HepG2 (cell line): ENCODE measurements at regions not wholly inside any gene's neighbourhood (a gene's known extent, or its start where the extent isn't known, plus 50 kb on each side); places are given as distances from the start of the nearest gene placed in this dataset.

Experiments used
- ATAC-seq: fragments of 200-7000 bp; cut with Tn5 transposase; 3 replicates; pipeline ENCODE4 v1.9.1; 2020; ENCODE audit warnings: mild to moderate bottlenecking, moderate library complexity
- BruUV-seq: library from RNA; stranded (reverse); fragments of 400-500 nt; replicated peaks from 2 replicates; lab custom pipeline; 2021; lab: Mats Ljungman, UMichigan
- CTCF ChIA-PET: fragments of 300-600 bp; formaldehyde crosslinking; extraction: SDS; loops from one replicate; lab custom pipeline; 2021; ENCODE audit warnings: low total read pairs, inconsistent platforms, low intra/inter-chr PET ratio; lab: Yijun Ruan, JAX
- POLR2A ChIA-PET: fragments of 350-600 bp; sonication (Branson Sonifier 250); formaldehyde crosslinking; loops from one replicate; lab custom pipeline; 2020; ENCODE audit warnings: antibody characterized with exemption, inconsistent platforms; lab: Yijun Ruan, JAX
- DNase-seq: peaks from one replicate; pipeline ENCODE4 v3.0.0-alpha.2; 2015; ENCODE audit warnings: low spot score
- FAIRE-seq: peaks from 3 replicates; lab custom pipeline; 2011; peaks lifted over from hg19 to GRCh38; lab: Jason Lieb, UNC
- H2AFZ ChIP-seq: one replicate; pipeline ENCODE4 v1.6.1; 2011; ENCODE audit warnings: low read length, inconsistent platforms
- H3K27ac ChIP-seq: fragments of 300-600 bp; 3 replicates; pipeline ENCODE4 v1.8.0; 2011; ENCODE audit warnings: mixed run types, mild to moderate bottlenecking, mixed read lengths, low read length, inconsistent platforms; ENCODE audit not compliant: insufficient read depth; ENCODE audit errors: extremely low read length
- H3K27me3 ChIP-seq, 2 experiments: fragments of 200-600 bp in 1 of 2; 2 replicates in 1 of 2; 3 replicates in 1 of 2; pipeline versions ENCODE4 v1.6.0 to v1.8.0; 2011; ENCODE audit warnings: low read length in 2 of 2, mild to moderate bottlenecking in 2 of 2, moderate library complexity in 2 of 2, inconsistent platforms in 1 of 2; ENCODE audit not compliant: insufficient read depth in 2 of 2, control insufficient read depth in 1 of 2
- H3K36me3 ChIP-seq, 2 experiments: fragments of 200-600 bp in 1 of 2; replicated peaks in 1 of 2; 2 replicates in 1 of 2; 3 replicates in 1 of 2; pipeline versions ENCODE4 v1.5.1 to v1.8.0; 2011; ENCODE audit warnings: low read length in 2 of 2, inconsistent platforms in 1 of 2; ENCODE audit not compliant: insufficient read depth in 2 of 2, control insufficient read depth in 1 of 2
- H3K4me1 ChIP-seq: 2 replicates; pipeline ENCODE4 v1.5.1; 2012; ENCODE audit warnings: low read length, inconsistent platforms; ENCODE audit not compliant: insufficient read depth
- H3K4me2 ChIP-seq: 2 replicates; pipeline ENCODE4 v1.6.0; 2011; ENCODE audit warnings: low read depth, low read length, inconsistent platforms
- H3K4me3 ChIP-seq, 3 experiments: fragments of 200-600 bp in 1 of 3; sonication (generic), shearing (Covaris generic) in 1 of 3; replicated peaks in 1 of 3; 2 replicates each; pipeline ENCODE4 v1.5.1; 2011 to 2016; ENCODE audit warnings: low read length in 3 of 3, inconsistent platforms in 2 of 3, low read depth in 2 of 3, mild to moderate bottlenecking in 2 of 3, control low read depth in 1 of 3, mixed read lengths in 1 of 3; ENCODE audit not compliant: insufficient read depth in 1 of 3
- H3K79me2 ChIP-seq: one replicate; pipeline ENCODE4 v1.6.1; 2011; ENCODE audit warnings: low read length, inconsistent platforms; ENCODE audit not compliant: insufficient read depth
- H3K9ac ChIP-seq: 2 replicates; pipeline ENCODE4 v1.6.0; 2011; ENCODE audit warnings: mild to moderate bottlenecking, low read depth, low read length, inconsistent platforms; ENCODE audit not compliant: insufficient read depth
- H3K9me3 ChIP-seq: 2 replicates; pipeline ENCODE4 v1.5.1; 2012; ENCODE audit warnings: mild to moderate bottlenecking, low read length
- H4K20me1 ChIP-seq: 2 replicates; pipeline ENCODE4 v1.6.0; 2011; ENCODE audit warnings: inconsistent platforms, mild to moderate bottlenecking, low read length, moderate library complexity; ENCODE audit not compliant: insufficient read depth
- BORCS8-MEF2B ChIP-seq: sonication (generic); formaldehyde crosslinking; IDR thresholded peaks from 2 replicates; pipeline ENCODE4 v1.8.0; 2022; ENCODE audit warnings: mild to moderate bottlenecking, missing genetic modification reagents
- CCAR2 ChIP-seq: fragments of 200-400 bp; formaldehyde crosslinking; optimal IDR thresholded peaks from 2 replicates; pipeline ENCODE3; 2018; ENCODE audit warnings: low read depth, mild to moderate bottlenecking, low read length, moderate library complexity
- ISX ChIP-seq: sonication (generic); formaldehyde crosslinking; conservative IDR thresholded peaks from 2 replicates; pipeline ENCODE4 v1.5.0; 2020; ENCODE audit warnings: missing genetic modification reagents
- MTA3 ChIP-seq: sonication (generic); formaldehyde crosslinking; IDR thresholded peaks from 2 replicates; pipeline ENCODE4 v1.4.0; 2020; ENCODE audit warnings: missing genetic modification reagents
- MXD1 ChIP-seq: sonication (generic); formaldehyde crosslinking; IDR thresholded peaks from 2 replicates; pipeline ENCODE4 v1.4.0; 2020; ENCODE audit warnings: mild to moderate bottlenecking, missing genetic modification reagents
- NFYB ChIP-seq: sonication (generic); formaldehyde crosslinking; IDR thresholded peaks from 2 replicates; pipeline ENCODE4 v1.4.0; 2020; ENCODE audit warnings: missing genetic modification reagents
- NFYC ChIP-seq: IDR thresholded peaks from 2 replicates; pipeline ENCODE4 v1.6.1; 2016; ENCODE audit warnings: missing genetic modification reagents, missing compliant biosample characterization
- SNAPC2 ChIP-seq: sonication (generic); formaldehyde crosslinking; IDR thresholded peaks from 2 replicates; pipeline ENCODE4 v1.8.1; 2022; ENCODE audit warnings: mild to moderate bottlenecking, missing genetic modification reagents
- SP5 ChIP-seq: IDR thresholded peaks from 2 replicates; pipeline ENCODE4 v1.6.1; 2016; ENCODE audit warnings: low read depth, borderline replicate concordance
- TAF1 ChIP-seq: sonication (generic); formaldehyde crosslinking; IDR thresholded peaks from 2 replicates; pipeline ENCODE4 v1.4.0; 2020; ENCODE audit warnings: missing genetic modification reagents
- U2AF1 ChIP-seq: fragments of 200-400 bp; formaldehyde crosslinking; optimal IDR thresholded peaks from 2 replicates; pipeline ENCODE3; 2017; ENCODE audit warnings: mild to moderate bottlenecking, low read depth, low read length
- ZNF3 ChIP-seq: IDR thresholded peaks from 2 replicates; pipeline ENCODE4 v1.7.0; 2017; ENCODE audit warnings: inconsistent platforms
- ZNF329 ChIP-seq: sonication (generic); formaldehyde crosslinking; IDR thresholded peaks from 2 replicates; pipeline ENCODE4 v1.9.0; 2021; ENCODE audit warnings: low read depth, mild to moderate bottlenecking, missing genetic modification reagents
- ZNF547 ChIP-seq: sonication (generic); formaldehyde crosslinking; IDR thresholded peaks from 2 replicates; pipeline ENCODE4 v1.5.1; 2020; ENCODE audit warnings: mild to moderate bottlenecking, missing genetic modification reagents
- ZNF558 ChIP-seq: sonication (generic); formaldehyde crosslinking; IDR thresholded peaks from 2 replicates; pipeline ENCODE4 v1.9.0; 2022; ENCODE audit warnings: mild to moderate bottlenecking, missing genetic modification reagents, borderline replicate concordance
- ZNF567 ChIP-seq: sonication (generic); formaldehyde crosslinking; IDR thresholded peaks from 2 replicates; pipeline ENCODE4 v1.8.1; 2023; ENCODE audit warnings: mild to moderate bottlenecking, missing genetic modification reagents, borderline replicate concordance
- ZNF639 ChIP-seq: conservative IDR thresholded peaks from 2 replicates; pipeline ENCODE4 v1.6.1; 2018; ENCODE audit warnings: missing genetic modification reagents
- WGBS: methylation state at CpG from one replicate; pipeline ENCODE4 v1.1.6; 2017; ENCODE audit warnings: low lambda C conversion rate; 5-methylcytosine and 5-hydroxymethylcytosine counted together
- in situ Hi-C: cut with HindIII; loops from 2 replicates; pipeline ENCODE4 v1.10.0; 2017; ENCODE audit warnings: low pct_unique_long_range_greater_than_20kb; ENCODE audit not compliant: extremely low pct_ligation_motif_present
- intact Hi-C: fragments of 100-400 bp; cut with micrococcal nuclease; formaldehyde crosslinking; loops from one replicate; pipeline ENCODE4 v1.10.0; 2022; ENCODE audit not compliant: unreplicated experiment
- TF ChIP-seq, protein P1 (sequence below): sonication (generic); formaldehyde crosslinking; IDR thresholded peaks from 2 replicates; pipeline ENCODE4 v1.4.0; 2020; ENCODE audit warnings: low read depth, mild to moderate bottlenecking, missing genetic modification reagents

DNA sequence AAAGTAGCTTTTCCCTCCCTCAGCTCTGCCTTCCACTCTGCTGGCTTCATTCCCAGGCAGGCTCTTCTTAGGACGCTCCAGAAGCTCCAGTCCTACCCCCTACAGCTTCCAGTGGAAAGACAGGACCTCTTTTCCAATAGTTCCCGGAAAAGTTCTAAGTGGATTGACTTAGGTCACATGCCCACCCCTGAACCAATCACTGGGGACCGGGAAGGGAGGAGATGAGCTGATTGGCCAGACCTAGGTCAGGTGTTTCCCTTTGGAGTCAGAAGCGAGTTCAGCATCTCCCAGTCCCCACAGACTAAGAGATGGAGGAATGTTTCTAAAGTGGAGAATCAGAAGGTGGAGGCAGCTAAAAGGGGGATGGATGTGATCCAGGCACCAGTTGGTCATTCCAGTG is 62.9 kb upstream of the KCNG1 start:
- no peak overlapping the region for H3K4me3 ChIP-seq
- FAIRE-seq (no peak), ATAC-seq (no peak), DNase-seq (no peak)
- H3K9me3 ChIP-seq = no peaks in the 10 kb centered on the region
- no peak overlapping the region for H2AFZ ChIP-seq
- H4K20me1 ChIP-seq = no peaks in the 10 kb centered on the region
- in situ Hi-C loops = no loop called here
- CTCF ChIA-PET = no interaction called here
- POLR2A ChIA-PET = no interaction called here
- no peak overlapping the region for H3K27ac ChIP-seq
- no peak overlapping the region for H3K9ac ChIP-seq
- H3K79me2 ChIP-seq = no peaks in the 10 kb centered on the region
- peaks cover 4 to 36% of the 10 kb centered on the region in 2 experiments; a peak in 4 of 5 replicates for H3K27me3 ChIP-seq
- BruUV-seq = no TSS peak
- no peaks in the 10 kb centered on the region for H3K36me3 ChIP-seq
- H3K4me1 ChIP-seq = no peaks in the 10 kb centered on the region
- H3K4me2 ChIP-seq = no peak overlapping the region
- 4% methylated on average over 4 of the region's 4 CpGs for WGBS
- intact Hi-C loops = no loop called here
- TF ChIP-seq NFYC (CRISPR knock-in tag) = peak; percentile 43; the same call in 1 of the 2 replicates
- no peak for TF ChIP-seq BORCS8-MEF2B (CRISPR knock-in tag)
- no peak for TF ChIP-seq ISX (CRISPR knock-in tag)
- TF ChIP-seq ZNF329 (CRISPR knock-in tag) = peak; percentile 51; the same call in 1 of the 2 replicates
- TF ChIP-seq NFYB = peak; percentile 61

GRCh38 chr20:51084593-51085377 is 61.9 kb upstream of the KCNG1 start:
- Histone ChIP-seq H2AFZ (no peak overlapping the region), H3K4me1 (no peaks in the 10 kb centered on the region), H3K9me3 (no peaks in the 10 kb centered on the region), H3K79me2 (no peaks in the 10 kb centered on the region), H3K4me2 (no peak overlapping the region), H3K27ac (no peak overlapping the region), H3K9ac (no peak overlapping the region), H3K4me3 (no peak overlapping the region), H4K20me1 (no peaks in the 10 kb centered on the region), H3K36me3 (no peaks in the 10 kb centered on the region), H3K27me3 (peaks cover 4 to 29% of the 10 kb centered on the region in 2 experiments; a peak in 4 of 5 replicates)
- in situ Hi-C loops = no loop called here
- intact Hi-C loops = no loop called here
- CTCF ChIA-PET = no interaction called here
- WGBS = 13% methylated on average over 10 of the region's 10 CpGs
- BruUV-seq = no TSS peak
- no peak for FAIRE-seq
- POLR2A ChIA-PET = no interaction called here
- no peak for ATAC-seq
- no peak for DNase-seq
- no peak for TF ChIP-seq SP5 (CRISPR knock-in tag)
- TF ChIP-seq ZNF547 = no peak
- no peak for TF ChIP-seq MXD1 (CRISPR knock-in tag)
- TF ChIP-seq, protein P1, sequence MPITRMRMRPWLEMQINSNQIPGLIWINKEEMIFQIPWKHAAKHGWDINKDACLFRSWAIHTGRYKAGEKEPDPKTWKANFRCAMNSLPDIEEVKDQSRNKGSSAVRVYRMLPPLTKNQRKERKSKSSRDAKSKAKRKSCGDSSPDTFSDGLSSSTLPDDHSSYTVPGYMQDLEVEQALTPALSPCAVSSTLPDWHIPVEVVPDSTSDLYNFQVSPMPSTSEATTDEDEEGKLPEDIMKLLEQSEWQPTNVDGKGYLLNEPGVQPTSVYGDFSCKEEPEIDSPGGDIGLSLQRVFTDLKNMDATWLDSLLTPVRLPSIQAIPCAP = no peak
- no peak for TF ChIP-seq ZNF639 (CRISPR knock-in tag)
- TF ChIP-seq TAF1 (CRISPR knock-in tag) = no peak
- no peak for TF ChIP-seq ZNF3 (CRISPR knock-in tag)
- TF ChIP-seq ZNF567 (CRISPR knock-in tag) = no peak
- no peak for TF ChIP-seq CCAR2
- TF ChIP-seq MTA3 = no peak
- no peak for TF ChIP-seq U2AF1
- TF ChIP-seq SNAPC2 = no peak
- no peak for TF ChIP-seq ZNF558 (CRISPR knock-in tag)
